ENCODE measurements at regions not wholly inside any gene's neighbourhood (a gene's known extent, or its start where the extent isn't known, plus 50 kb on each side); places are given as distances from the start of the nearest gene placed in this dataset.

DNA sequence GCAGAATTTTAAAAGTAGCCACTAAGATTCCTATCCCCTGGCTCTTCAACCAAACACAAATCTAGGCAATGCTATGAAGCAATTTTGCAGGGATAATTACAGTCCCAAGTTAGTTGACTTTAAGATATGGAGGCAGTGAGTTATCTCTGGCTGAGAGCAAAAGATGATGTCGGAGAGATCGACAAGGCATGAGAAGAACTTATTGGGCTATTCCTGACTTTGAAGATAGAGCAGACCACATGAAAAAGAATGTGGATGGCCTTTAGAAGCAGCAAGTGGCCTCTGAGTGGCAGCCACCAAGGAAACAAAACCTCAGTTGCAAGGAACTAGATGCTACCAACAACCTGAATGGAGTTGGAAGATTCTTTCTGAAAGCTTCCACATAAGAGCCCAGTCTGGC lies 58.2 kb upstream of the PPM1B start:
- Histone ChIP-seq H3K9me3 (ENCODE audit: low read length) (no peaks in the 10 kb centered on the region), H3K36me3 (ENCODE audit: insufficient read depth, low read length) (no peaks in the 10 kb centered on the region), H3K4me2 (ENCODE audit: low read length) (no peak overlapping the region), H3K4me3 (ENCODE audit: low read depth, low read length, poor library complexity, severe bottlenecking) (no peak overlapping the region), H2AFZ (ENCODE audit: low read length) (no peak overlapping the region), H4K20me1 (ENCODE audit: insufficient read depth, low read length) (no peaks in the 10 kb centered on the region), H3K9me2 (ENCODE audit: insufficient read depth, low read length) (no peaks in the 10 kb centered on the region), H3K27ac (ENCODE audit: low read depth, low read length, poor library complexity, severe bottlenecking) (no peak overlapping the region), H3K4me1 (ENCODE audit: insufficient read depth, low read length, poor library complexity, severe bottlenecking) (peaks cover 9% of the 10 kb centered on the region), H3K79me2 (ENCODE audit: insufficient read depth, low read depth, low read length) (no peaks in the 10 kb centered on the region)
- DNase-seq (ENCODE audit: low spot score): no peak
- TF ChIP-seq EZH2phosphoT487 (IDR thresholded peaks at IDR 0.05; ENCODE audit: borderline replicate concordance, low read depth, low read length): no peak
- TF ChIP-seq, protein P1, sequence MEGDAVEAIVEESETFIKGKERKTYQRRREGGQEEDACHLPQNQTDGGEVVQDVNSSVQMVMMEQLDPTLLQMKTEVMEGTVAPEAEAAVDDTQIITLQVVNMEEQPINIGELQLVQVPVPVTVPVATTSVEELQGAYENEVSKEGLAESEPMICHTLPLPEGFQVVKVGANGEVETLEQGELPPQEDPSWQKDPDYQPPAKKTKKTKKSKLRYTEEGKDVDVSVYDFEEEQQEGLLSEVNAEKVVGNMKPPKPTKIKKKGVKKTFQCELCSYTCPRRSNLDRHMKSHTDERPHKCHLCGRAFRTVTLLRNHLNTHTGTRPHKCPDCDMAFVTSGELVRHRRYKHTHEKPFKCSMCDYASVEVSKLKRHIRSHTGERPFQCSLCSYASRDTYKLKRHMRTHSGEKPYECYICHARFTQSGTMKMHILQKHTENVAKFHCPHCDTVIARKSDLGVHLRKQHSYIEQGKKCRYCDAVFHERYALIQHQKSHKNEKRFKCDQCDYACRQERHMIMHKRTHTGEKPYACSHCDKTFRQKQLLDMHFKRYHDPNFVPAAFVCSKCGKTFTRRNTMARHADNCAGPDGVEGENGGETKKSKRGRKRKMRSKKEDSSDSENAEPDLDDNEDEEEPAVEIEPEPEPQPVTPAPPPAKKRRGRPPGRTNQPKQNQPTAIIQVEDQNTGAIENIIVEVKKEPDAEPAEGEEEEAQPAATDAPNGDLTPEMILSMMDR (conservative IDR thresholded peaks at IDR 0.05; ENCODE audit: low read length): no peak
- CTCF ChIA-PET (ENCODE audit: unreplicated experiment): no interaction called here
- intact Hi-C loops (cut with micrococcal nuclease; ENCODE audit: unreplicated experiment): no loop called here
- POLR2A ChIA-PET: no interaction called here
- BruUV-seq (replicated peaks): no TSS peak

DNA sequence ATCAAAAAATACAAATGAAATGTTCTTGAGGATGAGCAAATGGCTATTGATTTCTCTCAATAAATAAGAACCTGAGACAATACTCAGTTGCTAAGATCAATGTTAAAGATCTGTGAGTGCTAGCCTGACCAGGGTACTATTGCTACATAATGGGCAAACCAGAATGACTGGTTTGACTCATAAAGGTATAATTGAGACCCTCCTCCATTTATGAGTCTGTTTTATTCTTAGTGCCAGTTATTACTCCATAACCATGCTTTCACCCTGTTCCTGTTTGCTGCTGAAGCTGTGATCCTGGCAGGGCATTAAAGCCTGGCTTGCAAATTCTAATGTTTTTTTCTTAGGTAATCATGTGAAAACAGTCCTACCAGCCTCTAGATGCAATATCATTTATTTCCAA lies 56.6 kb upstream of the PPM1B start:
- no TSS peak for BruUV-seq (replicated peaks)
- Histone ChIP-seq H2AFZ (ENCODE audit: low read length) (no peak overlapping the region), H4K20me1 (ENCODE audit: insufficient read depth, low read length) (no peaks in the 10 kb centered on the region), H3K36me3 (ENCODE audit: insufficient read depth, low read length) (no peaks in the 10 kb centered on the region), H3K9me2 (ENCODE audit: insufficient read depth, low read length) (no peaks in the 10 kb centered on the region), H3K4me3 (ENCODE audit: low read depth, low read length, poor library complexity, severe bottlenecking) (no peak overlapping the region), H3K79me2 (ENCODE audit: insufficient read depth, low read depth, low read length) (no peaks in the 10 kb centered on the region), H3K4me1 (ENCODE audit: insufficient read depth, low read length, poor library complexity, severe bottlenecking) (peaks cover 8% of the 10 kb centered on the region), H3K4me2 (ENCODE audit: low read length) (no peak overlapping the region), H3K27ac (ENCODE audit: low read depth, low read length, poor library complexity, severe bottlenecking) (no peak overlapping the region), H3K9me3 (ENCODE audit: low read length) (no peaks in the 10 kb centered on the region)
- CTCF ChIA-PET (ENCODE audit: unreplicated experiment): no interaction called here
- TF ChIP-seq EZH2phosphoT487 (IDR thresholded peaks at IDR 0.05; ENCODE audit: borderline replicate concordance, low read depth, low read length): no peak
- TF ChIP-seq, protein P1 (conservative IDR thresholded peaks at IDR 0.05; ENCODE audit: low read length): no peak
- intact Hi-C loops (cut with micrococcal nuclease; ENCODE audit: unreplicated experiment): no loop called here
- POLR2A ChIA-PET: no interaction called here
- DNase-seq (ENCODE audit: low spot score): no peak

DNA sequence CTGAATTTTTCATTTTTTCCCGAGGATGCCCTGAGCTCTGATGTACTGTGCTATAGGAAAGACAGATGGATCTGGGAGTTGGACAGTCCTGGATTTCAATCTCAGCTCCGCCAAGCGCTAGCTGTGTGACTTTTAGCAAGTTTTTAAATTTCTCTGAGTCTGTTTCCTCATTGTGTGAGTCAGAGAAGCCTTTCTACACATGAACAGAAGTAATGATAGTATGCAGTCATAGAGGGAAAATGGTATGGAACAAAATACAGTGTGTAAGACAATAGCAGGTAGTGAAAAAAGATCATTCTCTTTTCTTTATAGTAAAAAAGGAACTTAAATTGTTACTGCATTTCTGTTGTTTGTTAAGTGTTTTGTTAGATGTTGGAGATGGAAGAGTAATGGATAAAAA lies 52.4 kb upstream of the PPM1B start:
- POLR2A ChIA-PET: interaction anchor here (0.7 kb wide), 1 partner anchor 35 kb away, joined by 3 read pairs; no protein-coding TSS in a partner anchor
- no peaks in the 10 kb centered on the region for H3K9me2 ChIP-seq (ENCODE audit: insufficient read depth, low read length)
- no peak for DNase-seq (ENCODE audit: low spot score)
- no peaks in the 10 kb centered on the region for H3K79me2 ChIP-seq (ENCODE audit: insufficient read depth, low read depth, low read length)
- H3K4me3 ChIP-seq (ENCODE audit: low read depth, low read length, poor library complexity, severe bottlenecking): no peak overlapping the region
- H2AFZ ChIP-seq (ENCODE audit: low read length): no peak overlapping the region
- no peaks in the 10 kb centered on the region for H3K9me3 ChIP-seq (ENCODE audit: low read length)
- no peak overlapping the region for H3K27ac ChIP-seq (ENCODE audit: low read depth, low read length, poor library complexity, severe bottlenecking)
- no peak for TF ChIP-seq EZH2phosphoT487 (IDR thresholded peaks at IDR 0.05; ENCODE audit: borderline replicate concordance, low read depth, low read length)
- TF ChIP-seq, protein P1 (conservative IDR thresholded peaks at IDR 0.05; ENCODE audit: low read length): no peak
- no TSS peak for BruUV-seq (replicated peaks)
- H3K4me1 ChIP-seq (ENCODE audit: insufficient read depth, low read length, poor library complexity, severe bottlenecking): no peaks in the 10 kb centered on the region
- H3K4me2 ChIP-seq (ENCODE audit: low read length): no peak overlapping the region
- intact Hi-C loops (cut with micrococcal nuclease; ENCODE audit: unreplicated experiment): no loop called here
- CTCF ChIA-PET (ENCODE audit: unreplicated experiment): no interaction called here
- no peaks in the 10 kb centered on the region for H3K36me3 ChIP-seq (ENCODE audit: insufficient read depth, low read length)
- no peaks in the 10 kb centered on the region for H4K20me1 ChIP-seq (ENCODE audit: insufficient read depth, low read length)

All from OCI-LY7 (cell line).